ENCODE measurements at regions not wholly inside any gene's neighbourhood (a gene's known extent, or its start where the extent isn't known, plus 50 kb on each side); places are given as distances from the start of the nearest gene placed in this dataset.

DNA sequence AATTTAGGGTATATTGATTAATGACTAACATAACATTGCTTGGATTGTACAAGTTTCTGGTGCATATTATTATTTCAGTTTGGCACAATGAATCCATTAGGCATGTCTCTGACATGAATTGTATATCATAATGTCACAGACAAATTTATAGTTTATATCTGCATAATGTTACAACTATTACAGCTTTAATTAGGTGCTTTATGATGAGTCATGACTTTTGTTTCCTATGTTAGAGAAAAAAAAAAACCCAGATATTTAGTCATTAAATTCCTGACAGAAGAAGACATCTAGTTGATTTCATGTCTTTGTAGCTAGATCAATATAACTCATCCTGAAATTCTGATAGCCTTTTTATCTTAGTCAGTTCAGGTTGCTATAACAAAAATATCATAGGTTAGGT, 385.7 kb upstream of the EPHA5 start:
- no peak overlapping the region for H3K4me3 ChIP-seq (ENCODE audit: low read depth, low read length)
- TF ChIP-seq, protein P1, sequence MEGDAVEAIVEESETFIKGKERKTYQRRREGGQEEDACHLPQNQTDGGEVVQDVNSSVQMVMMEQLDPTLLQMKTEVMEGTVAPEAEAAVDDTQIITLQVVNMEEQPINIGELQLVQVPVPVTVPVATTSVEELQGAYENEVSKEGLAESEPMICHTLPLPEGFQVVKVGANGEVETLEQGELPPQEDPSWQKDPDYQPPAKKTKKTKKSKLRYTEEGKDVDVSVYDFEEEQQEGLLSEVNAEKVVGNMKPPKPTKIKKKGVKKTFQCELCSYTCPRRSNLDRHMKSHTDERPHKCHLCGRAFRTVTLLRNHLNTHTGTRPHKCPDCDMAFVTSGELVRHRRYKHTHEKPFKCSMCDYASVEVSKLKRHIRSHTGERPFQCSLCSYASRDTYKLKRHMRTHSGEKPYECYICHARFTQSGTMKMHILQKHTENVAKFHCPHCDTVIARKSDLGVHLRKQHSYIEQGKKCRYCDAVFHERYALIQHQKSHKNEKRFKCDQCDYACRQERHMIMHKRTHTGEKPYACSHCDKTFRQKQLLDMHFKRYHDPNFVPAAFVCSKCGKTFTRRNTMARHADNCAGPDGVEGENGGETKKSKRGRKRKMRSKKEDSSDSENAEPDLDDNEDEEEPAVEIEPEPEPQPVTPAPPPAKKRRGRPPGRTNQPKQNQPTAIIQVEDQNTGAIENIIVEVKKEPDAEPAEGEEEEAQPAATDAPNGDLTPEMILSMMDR (IDR thresholded peaks at IDR 0.05; ENCODE audit: insufficient read depth, low read length): no peak
- DNase-seq (ENCODE audit: low read depth): no peak

DNA sequence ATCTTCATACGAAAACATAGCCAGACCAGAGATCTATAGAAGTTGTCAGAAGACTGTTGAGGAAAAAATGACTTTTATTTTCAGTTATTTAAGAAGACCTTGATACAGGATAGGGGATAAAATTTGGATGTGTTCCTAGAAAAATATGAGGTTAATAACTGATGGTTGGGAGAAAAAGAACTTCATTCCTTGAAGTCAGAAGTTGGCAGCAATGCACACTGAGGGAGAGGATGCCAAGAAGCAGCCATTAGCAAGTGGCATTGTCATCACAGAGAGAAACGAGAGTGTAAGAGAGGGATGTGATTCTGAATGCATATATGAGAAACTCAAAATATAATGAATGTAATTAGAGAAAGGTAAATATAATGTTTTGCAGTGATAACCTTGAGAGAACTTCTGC, 382.1 kb upstream of the EPHA5 start:
- TF ChIP-seq, protein P1 (IDR thresholded peaks at IDR 0.05; ENCODE audit: insufficient read depth, low read length): no peak
- peak; percentile 52 for DNase-seq (ENCODE audit: low read depth)
- H3K4me3 ChIP-seq (ENCODE audit: low read depth, low read length): no peak overlapping the region

DNA sequence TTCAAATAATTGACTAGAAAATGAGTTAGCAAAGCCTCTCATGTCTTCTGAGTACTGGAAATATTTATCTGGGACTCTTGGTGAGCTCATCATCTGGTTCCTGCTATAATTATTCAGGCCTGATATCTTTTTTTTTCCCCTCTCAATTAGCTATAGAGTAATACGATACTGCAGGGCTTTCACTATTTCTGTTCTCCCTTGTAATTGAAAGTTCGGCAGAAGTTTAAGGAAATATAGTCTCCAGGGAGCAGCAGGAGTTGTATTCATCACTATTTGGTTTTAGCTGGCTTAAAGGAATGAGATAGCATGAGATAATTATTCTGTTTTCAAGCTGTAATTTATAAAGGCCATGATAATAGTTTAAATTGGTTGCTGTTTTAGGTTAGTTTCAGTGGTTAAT, 378.6 kb upstream of the EPHA5 start:
- peak; percentile 41 for DNase-seq (ENCODE audit: low read depth)
- H3K4me3 ChIP-seq (ENCODE audit: low read depth, low read length): no peak overlapping the region
- TF ChIP-seq, protein P1 (IDR thresholded peaks at IDR 0.05; ENCODE audit: insufficient read depth, low read length): no peak

DNA sequence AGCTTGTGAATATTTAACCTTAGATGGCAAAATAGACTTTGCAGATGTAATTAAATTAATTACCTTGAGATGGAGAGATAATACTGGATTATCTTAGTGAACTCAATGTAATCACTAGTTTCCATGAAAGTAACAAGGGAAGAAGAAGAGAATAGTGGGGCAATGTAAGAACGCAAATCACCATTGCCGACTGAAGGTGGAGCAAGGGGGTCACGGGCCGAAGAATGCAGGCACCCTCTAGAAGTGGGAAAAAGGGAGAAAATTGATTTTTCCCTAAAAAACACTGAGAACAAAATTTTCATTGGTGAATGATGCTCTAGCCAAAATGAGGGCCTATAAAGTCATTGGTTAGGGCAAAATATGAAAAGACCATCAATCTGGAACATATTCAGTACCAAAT, 375.6 kb upstream of the EPHA5 start:
- TF ChIP-seq, protein P1 (IDR thresholded peaks at IDR 0.05; ENCODE audit: insufficient read depth, low read length): no peak
- no peak overlapping the region for H3K4me3 ChIP-seq (ENCODE audit: low read depth, low read length)
- no peak for DNase-seq (ENCODE audit: low read depth)

DNA sequence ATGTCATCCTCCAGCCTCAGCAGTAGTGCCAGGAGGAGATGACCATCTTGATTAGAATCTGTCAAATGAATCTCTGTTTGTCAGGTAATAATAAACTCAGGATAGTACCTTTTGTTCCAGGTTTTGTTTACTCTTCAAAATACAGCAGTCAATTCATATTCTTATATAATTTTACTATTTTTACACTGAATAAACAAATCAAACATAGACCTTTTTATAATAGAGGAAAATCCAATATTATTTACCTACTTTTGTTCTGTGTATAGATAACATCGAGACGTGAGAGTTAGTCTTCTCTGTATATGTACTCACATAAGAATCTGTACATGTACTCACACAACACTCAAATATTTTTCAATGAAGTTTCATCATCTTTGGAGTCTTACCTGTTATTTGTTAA, 365.4 kb upstream of the EPHA5 start:
- H3K4me3 ChIP-seq (ENCODE audit: low read depth, low read length): no peak overlapping the region
- TF ChIP-seq, protein P1 (IDR thresholded peaks at IDR 0.05; ENCODE audit: insufficient read depth, low read length): no peak
- no peak for DNase-seq (ENCODE audit: low read depth)

DNA sequence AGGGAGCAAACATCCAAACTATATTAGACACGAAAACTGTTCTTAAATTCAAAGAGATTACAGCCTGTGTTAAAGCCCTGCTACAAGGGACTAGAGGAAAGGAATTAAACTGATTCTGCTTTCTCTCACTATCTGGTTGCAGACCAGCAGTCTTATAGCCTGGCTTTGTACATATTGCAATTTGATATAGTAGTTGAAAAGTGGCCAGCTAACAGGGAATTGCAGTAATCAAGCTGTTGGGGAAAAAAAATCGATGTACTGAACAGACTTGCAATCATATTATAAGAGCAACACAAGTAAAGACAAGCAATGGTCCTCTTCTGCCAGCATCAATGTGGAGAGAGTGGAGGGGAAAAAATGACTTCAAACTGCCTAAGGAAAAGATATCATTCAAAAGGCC, 364.4 kb upstream of the EPHA5 start:
- TF ChIP-seq, protein P1 (IDR thresholded peaks at IDR 0.05; ENCODE audit: insufficient read depth, low read length): no peak
- no peak overlapping the region for H3K4me3 ChIP-seq (ENCODE audit: low read depth, low read length)
- peak; percentile 41 for DNase-seq (ENCODE audit: low read depth)

DNA sequence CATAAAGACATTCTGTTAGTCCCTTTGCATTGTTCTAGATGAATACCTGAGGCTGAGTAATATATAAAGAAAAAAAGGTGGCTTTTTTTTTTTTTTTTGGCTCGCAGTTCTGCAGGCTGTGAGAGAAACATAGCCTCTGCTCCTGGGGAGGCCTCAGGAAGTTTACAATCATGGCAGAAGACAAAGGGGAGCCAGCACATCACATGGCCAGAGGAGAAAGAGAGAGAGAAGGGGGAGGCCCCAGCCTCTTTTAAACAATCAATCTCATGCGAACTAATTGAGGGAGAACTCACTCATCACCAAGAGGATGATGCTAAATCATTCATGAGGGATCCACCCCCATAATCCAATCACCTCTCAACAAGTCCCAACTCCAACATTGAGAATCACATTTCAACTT, 364.0 kb upstream of the EPHA5 start:
- DNase-seq (ENCODE audit: low read depth): no peak
- H3K4me3 ChIP-seq (ENCODE audit: low read depth, low read length): no peak overlapping the region
- TF ChIP-seq, protein P1 (IDR thresholded peaks at IDR 0.05; ENCODE audit: insufficient read depth, low read length): no peak

Data from fibroblast of the aortic adventitia (primary cell).